ENCODE measurements at regions not wholly inside any gene's neighbourhood (a gene's known extent, or its start where the extent isn't known, plus 50 kb on each side); places are given as distances from the start of the nearest gene placed in this dataset.

DNA sequence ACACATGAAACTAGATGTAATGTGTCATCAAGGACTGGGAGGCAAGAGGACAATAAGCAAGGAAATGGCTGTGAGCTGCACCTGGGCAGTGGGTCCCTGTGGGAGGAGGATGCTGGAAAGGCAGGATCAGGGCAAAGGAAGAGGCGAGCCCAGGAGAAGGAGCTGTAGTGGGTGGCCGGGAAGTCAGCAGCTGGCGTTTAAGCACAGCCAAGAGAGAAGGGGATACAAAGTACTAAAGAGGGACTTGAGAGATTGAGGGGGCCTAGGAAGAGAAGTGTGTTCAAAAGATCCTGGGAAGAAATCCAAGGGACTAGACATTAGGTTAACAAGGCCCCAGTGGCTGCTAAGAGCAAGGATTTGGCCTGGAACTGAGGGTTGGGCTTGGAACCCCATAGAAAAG, 188.5 kb upstream of the SLC24A5 start:
- H4K91ac ChIP-seq (replicated peaks; ENCODE audit: insufficient read length, low read length), result no peak overlapping the region
- H3K36me3 ChIP-seq (ENCODE audit: control insufficient read depth in 2 of 4, insufficient read depth in 4 of 4, low read length in 3 of 4), result no peaks in the 10 kb centered on the region
- H3K4me2 ChIP-seq (ENCODE audit: insufficient read depth in 1 of 2, low read depth in 2 of 2, low read length in 2 of 2), result no peak overlapping the region
- H3K18ac ChIP-seq (ENCODE audit: extremely low read depth, low read length), result no peak overlapping the region
- no peak overlapping the region for H3K23ac ChIP-seq (ENCODE audit: insufficient read length)
- no peak overlapping the region for H3K14ac ChIP-seq (ENCODE audit: insufficient read length)
- no peaks in the 10 kb centered on the region for H3K27me3 ChIP-seq (replicated peaks in 1 of 4; ENCODE audit: control insufficient read depth in 3 of 4, extremely low read depth in 1 of 4, insufficient read depth in 3 of 4, low read length in 3 of 4)
- H3K56ac ChIP-seq (replicated peaks; ENCODE audit: insufficient read length, low read depth, low read length), result no peak overlapping the region
- no peak overlapping the region for H2AK5ac ChIP-seq (ENCODE audit: low read depth, low read length)
- no peaks in the 10 kb centered on the region for H3K79me1 ChIP-seq (ENCODE audit: low read depth, low read length)
- ChIA-PET CTCF (ENCODE audit: partially characterized antibody) (interaction anchor here (1.1 to 2.5 kb wide), 2 partner anchors 13 to 19 kb away, joined by 3 to 9 read pairs; no protein-coding TSS in a partner anchor), POLR2A (ENCODE audit: partially characterized antibody) (no interaction called here)
- no peaks in the 10 kb centered on the region for H3K79me2 ChIP-seq (ENCODE audit: control insufficient read depth in 1 of 2, insufficient read depth in 2 of 2, low read length in 2 of 2)
- H3K9me3 ChIP-seq (ENCODE audit: insufficient read depth in 2 of 2, low read depth in 1 of 2, low read length in 1 of 2), result no peaks in the 10 kb centered on the region
- FAIRE-seq (no peak), DNase-seq (ENCODE audit: low read depth in 1 of 2, low spot score in 2 of 2) (no peak)
- no peaks in the 10 kb centered on the region for H3K23me2 ChIP-seq (ENCODE audit: low read depth, low read length)
- no peaks in the 10 kb centered on the region for H4K20me1 ChIP-seq (replicated peaks in 1 of 2; ENCODE audit: control insufficient read depth in 1 of 2, insufficient read depth in 2 of 2, low read length in 2 of 2)
- H3K4me1 ChIP-seq (replicated peaks in 1 of 4; ENCODE audit: control insufficient read depth in 3 of 4, insufficient read depth in 4 of 4, low read length in 3 of 4), result no peaks in the 10 kb centered on the region
- H3K4ac ChIP-seq (replicated peaks; ENCODE audit: insufficient read length, low read depth, low read length), result no peak overlapping the region
- no peak overlapping the region for H3K27ac ChIP-seq (ENCODE audit: low read depth, low read length)
- no peak overlapping the region for H3K9ac ChIP-seq (replicated peaks in 1 of 4; ENCODE audit: extremely low read depth in 1 of 4, low read depth in 3 of 4, low read length in 3 of 4)
- H2BK20ac ChIP-seq (ENCODE audit: low read length), result no peak overlapping the region
- no peak overlapping the region for H2AFZ ChIP-seq (ENCODE audit: low read length)
- no peak overlapping the region for H4K8ac ChIP-seq (ENCODE audit: extremely low read depth, insufficient read depth, low read length)
- no peak overlapping the region for H2BK15ac ChIP-seq (ENCODE audit: low read length)
- WGBS, 2 experiments (ENCODE audit: extremely low coverage in 1 of 2, insufficient coverage in 1 of 2, insufficient read length in 1 of 2, insufficient replicate concordance in 2 of 2, low coverage in 1 of 2, low lambda C conversion rate in 2 of 2, missing lambda C conversion rate in 1 of 2), result 84% methylated on average over 3 of the region's 3 CpGs; no CpG with 5 or more reads in 1 of the 2 experiments
- H2BK12ac ChIP-seq (ENCODE audit: low read depth, low read length), result no peak overlapping the region
- H3K4me3 ChIP-seq (ENCODE audit: extremely low read depth in 1 of 4, insufficient read depth in 2 of 4, low read depth in 3 of 4, low read length in 4 of 4), result no peak overlapping the region
- H2BK5ac ChIP-seq (ENCODE audit: low read depth, low read length), result no peak overlapping the region
- H2BK120ac ChIP-seq (replicated peaks; ENCODE audit: low read depth, low read length), result no peak overlapping the region
- H4K5ac ChIP-seq (ENCODE audit: insufficient read length, low read depth, low read length), result no peak overlapping the region
- TF ChIP-seq TAF7 (optimal IDR thresholded peaks at IDR 0.05; ENCODE audit: borderline replicate concordance, low read depth, low read length) (no peak), CEBPB (IDR thresholded peaks at IDR 0.05; ENCODE audit: low read depth, low read length) (no peak), ASH2L (IDR thresholded peaks at IDR 0.05; ENCODE audit: low read length) (no peak), SIN3A (conservative IDR thresholded peaks at IDR 0.05 in 1 of 2, IDR thresholded peaks at IDR 0.05 in 1 of 2; ENCODE audit: low read depth in 1 of 2, low read length in 2 of 2) (no peak), KDM4A (IDR thresholded peaks at IDR 0.05; ENCODE audit: low read depth, low read length, severe bottlenecking) (no peak), BCL11A (IDR thresholded peaks at IDR 0.05; ENCODE audit: low read depth in 2 of 2, low read length in 2 of 2) (no peak), BACH1 (IDR thresholded peaks at IDR 0.05; ENCODE audit: low read length) (no peak), POLR2A (IDR thresholded peaks at IDR 0.05; ENCODE audit: control extremely low read depth in 1 of 2, low read depth in 2 of 2, low read length in 2 of 2) (no peak), SUZ12 (IDR thresholded peaks at IDR 0.05; ENCODE audit: low read length) (no peak), ATF3 (IDR thresholded peaks at IDR 0.05; ENCODE audit: insufficient read depth, low read depth, low read length) (no peak), MAFK (IDR thresholded peaks at IDR 0.05; ENCODE audit: low read depth, low read length) (no peak), SP2 (IDR thresholded peaks at IDR 0.05; ENCODE audit: low read length) (no peak), YY1 (IDR thresholded peaks at IDR 0.05; ENCODE audit: low read depth, low read length) (no peak), CBX8 (IDR thresholded peaks at IDR 0.05; ENCODE audit: borderline replicate concordance, low read depth, low read length) (no peak), BRCA1 (IDR thresholded peaks at IDR 0.05; ENCODE audit: low read depth, low read length) (no peak)
